ENCODE measurements at regions not wholly inside any gene's neighbourhood (a gene's known extent, or its start where the extent isn't known, plus 50 kb on each side); places are given as distances from the start of the nearest gene placed in this dataset.

DNA sequence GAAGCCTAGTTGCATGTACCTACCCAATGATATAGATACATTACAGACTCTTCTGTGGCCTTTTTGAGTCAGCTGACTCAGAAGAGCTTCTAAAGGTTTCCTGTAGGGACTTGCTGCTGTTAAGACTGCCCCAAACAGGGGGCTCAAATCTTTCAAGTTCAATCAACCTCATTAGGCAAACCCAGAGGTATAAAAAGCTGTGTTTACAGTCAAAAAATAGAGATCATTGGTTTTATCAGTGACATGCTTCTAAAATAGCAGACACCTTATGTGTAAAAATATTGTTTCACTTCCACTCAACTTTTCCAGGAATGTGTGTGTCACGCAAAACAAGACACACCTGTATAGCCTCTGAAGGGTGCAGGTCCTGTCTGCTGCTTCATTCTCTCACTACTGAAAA is 624.3 kb upstream of the FANCL start:
- no peak for DNase-seq (ENCODE audit: low read depth)
- H3K4me3 ChIP-seq (ENCODE audit: control insufficient read depth, low read depth, low read length): no peak overlapping the region
- TF ChIP-seq, protein P1, sequence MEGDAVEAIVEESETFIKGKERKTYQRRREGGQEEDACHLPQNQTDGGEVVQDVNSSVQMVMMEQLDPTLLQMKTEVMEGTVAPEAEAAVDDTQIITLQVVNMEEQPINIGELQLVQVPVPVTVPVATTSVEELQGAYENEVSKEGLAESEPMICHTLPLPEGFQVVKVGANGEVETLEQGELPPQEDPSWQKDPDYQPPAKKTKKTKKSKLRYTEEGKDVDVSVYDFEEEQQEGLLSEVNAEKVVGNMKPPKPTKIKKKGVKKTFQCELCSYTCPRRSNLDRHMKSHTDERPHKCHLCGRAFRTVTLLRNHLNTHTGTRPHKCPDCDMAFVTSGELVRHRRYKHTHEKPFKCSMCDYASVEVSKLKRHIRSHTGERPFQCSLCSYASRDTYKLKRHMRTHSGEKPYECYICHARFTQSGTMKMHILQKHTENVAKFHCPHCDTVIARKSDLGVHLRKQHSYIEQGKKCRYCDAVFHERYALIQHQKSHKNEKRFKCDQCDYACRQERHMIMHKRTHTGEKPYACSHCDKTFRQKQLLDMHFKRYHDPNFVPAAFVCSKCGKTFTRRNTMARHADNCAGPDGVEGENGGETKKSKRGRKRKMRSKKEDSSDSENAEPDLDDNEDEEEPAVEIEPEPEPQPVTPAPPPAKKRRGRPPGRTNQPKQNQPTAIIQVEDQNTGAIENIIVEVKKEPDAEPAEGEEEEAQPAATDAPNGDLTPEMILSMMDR (conservative IDR thresholded peaks at IDR 0.05; ENCODE audit: control insufficient read depth, insufficient read depth, low read depth, low read length): no peak

DNA sequence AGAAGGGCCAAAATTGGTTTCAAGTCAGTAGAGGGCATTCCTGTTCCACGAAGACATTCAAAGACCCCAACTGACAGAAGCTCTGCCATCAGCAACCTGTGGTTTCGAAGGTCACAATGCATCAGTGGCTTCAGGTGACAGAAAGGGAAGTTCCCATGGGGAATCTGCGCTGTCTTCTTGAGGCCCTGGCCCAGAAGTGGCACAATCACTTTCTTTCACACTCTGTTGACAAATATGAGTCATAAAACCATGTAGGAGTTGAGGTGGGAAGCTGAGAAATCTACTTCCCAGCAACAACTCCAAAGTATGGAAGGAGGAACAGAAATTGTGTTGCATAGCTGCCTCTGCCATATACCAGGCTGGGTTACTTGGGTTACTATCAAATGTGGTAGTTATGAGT is 621.1 kb upstream of the FANCL start:
- TF ChIP-seq, protein P1 (conservative IDR thresholded peaks at IDR 0.05; ENCODE audit: control insufficient read depth, insufficient read depth, low read depth, low read length): no peak
- H3K4me3 ChIP-seq (ENCODE audit: control insufficient read depth, low read depth, low read length): no peak overlapping the region
- DNase-seq (ENCODE audit: low read depth): no peak

DNA sequence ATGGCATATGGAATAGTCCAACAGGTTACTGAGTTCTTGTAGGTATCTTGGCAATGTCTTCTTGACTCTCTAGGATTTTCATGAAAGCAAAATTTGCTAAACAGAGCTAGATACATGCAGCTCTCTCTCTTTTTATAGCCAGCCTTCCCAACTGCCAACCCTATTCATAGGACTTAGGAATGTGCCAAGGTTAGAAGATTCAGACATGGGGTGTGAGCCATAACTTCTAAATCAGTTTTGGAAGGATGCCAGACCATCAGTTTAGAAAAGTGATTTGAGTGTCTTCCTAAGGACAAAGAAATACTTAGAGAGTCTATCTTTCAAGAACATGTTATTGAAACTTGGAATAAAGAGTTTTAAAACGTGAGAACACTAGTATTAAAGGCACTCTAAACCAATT is 619.5 kb upstream of the FANCL start:
- no peak for DNase-seq (ENCODE audit: low read depth)
- TF ChIP-seq, protein P1 (conservative IDR thresholded peaks at IDR 0.05; ENCODE audit: control insufficient read depth, insufficient read depth, low read depth, low read length): no peak
- H3K4me3 ChIP-seq (ENCODE audit: control insufficient read depth, low read depth, low read length): no peak overlapping the region

DNA sequence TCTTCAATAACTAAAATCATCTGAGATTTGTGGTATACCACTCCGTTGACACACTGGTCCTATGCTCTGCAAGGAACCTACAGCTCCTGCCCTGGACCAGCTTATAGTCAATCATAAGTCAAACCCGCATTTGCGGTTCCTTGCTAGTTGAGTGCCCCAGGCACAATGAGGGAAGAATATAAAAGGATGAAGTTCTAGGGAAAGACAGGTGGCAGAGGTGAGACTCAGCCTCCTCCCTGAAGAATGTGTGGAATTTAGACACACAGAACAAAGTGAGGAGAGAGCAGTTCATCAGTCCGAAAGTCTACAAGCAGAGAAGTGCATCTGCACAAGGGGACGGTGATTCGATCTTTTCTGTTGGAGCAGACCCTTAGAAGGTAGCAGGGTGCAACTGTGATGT is 615.0 kb upstream of the FANCL start:
- H3K4me3 ChIP-seq (ENCODE audit: control insufficient read depth, low read depth, low read length): no peak overlapping the region
- TF ChIP-seq, protein P1 (conservative IDR thresholded peaks at IDR 0.05; ENCODE audit: control insufficient read depth, insufficient read depth, low read depth, low read length): no peak
- DNase-seq (ENCODE audit: low read depth): no peak

DNA sequence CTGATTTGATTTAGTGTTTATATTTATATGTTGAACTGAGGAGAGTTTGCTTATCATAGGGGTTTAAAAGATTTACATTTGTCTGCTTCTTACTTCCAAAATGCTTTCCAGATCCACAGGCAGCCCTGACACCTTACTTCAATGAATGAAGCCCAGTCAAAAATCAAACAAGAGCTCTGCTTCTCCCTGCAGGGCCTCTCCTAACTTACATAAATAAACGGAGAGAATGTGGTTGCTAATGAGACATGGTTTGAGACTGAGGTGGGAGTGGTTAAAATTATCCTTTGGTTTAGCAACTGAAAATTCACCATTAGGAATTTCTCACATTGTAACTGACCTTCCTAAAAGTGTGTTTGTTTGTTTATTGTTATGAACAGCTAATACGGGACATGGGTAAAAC is 612.3 kb upstream of the FANCL start:
- no peak overlapping the region for H3K4me3 ChIP-seq (ENCODE audit: control insufficient read depth, low read depth, low read length)
- no peak for DNase-seq (ENCODE audit: low read depth)
- TF ChIP-seq, protein P1 (conservative IDR thresholded peaks at IDR 0.05; ENCODE audit: control insufficient read depth, insufficient read depth, low read depth, low read length): no peak

DNA sequence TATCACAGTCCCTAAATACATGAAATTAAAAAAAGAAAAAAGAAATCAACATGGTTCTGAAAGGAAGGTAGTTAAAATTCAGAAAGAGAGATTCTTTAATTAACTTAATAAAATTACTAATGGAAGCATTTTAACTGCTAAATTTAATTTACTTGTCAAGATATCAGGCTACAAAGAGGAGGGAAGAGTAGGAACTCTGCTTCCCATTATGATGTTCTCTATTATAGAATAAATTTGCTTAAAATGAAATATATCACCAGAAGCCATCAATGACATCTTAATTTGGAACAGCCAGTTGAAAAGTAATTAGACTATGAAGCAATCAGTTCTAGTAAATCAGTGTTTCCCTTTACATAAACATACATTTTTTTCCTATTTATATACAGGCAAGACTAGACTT is 611.8 kb upstream of the FANCL start:
- TF ChIP-seq, protein P1 (conservative IDR thresholded peaks at IDR 0.05; ENCODE audit: control insufficient read depth, insufficient read depth, low read depth, low read length): no peak
- no peak for DNase-seq (ENCODE audit: low read depth)
- no peak overlapping the region for H3K4me3 ChIP-seq (ENCODE audit: control insufficient read depth, low read depth, low read length)

DNA sequence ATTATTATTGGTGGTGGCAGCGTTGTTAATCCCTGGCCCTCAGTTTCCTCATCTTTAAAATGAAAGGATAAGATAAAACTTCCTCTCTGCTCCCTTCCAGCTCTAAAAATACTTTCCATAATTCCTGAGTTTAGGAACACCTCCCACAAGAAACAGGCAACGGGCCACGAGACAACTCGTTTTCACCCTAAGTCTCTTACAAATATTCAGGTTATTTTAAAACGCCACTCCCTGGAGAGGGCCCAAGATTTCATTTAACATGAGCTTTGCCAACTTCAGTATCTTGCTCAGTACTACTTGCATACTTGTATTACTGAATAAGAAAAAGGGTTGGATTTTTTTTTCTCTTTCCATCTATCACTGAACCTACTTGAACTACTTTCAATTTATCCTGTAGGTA is 611.1 kb upstream of the FANCL start:
- no peak for DNase-seq (ENCODE audit: low read depth)
- TF ChIP-seq, protein P1 (conservative IDR thresholded peaks at IDR 0.05; ENCODE audit: control insufficient read depth, insufficient read depth, low read depth, low read length): no peak
- no peak overlapping the region for H3K4me3 ChIP-seq (ENCODE audit: control insufficient read depth, low read depth, low read length)
